Anterior cingulate cortex (tissue), 58 donors: ENCODE measurements at regions not wholly inside any gene's neighbourhood (a gene's known extent, or its start where the extent isn't known, plus 50 kb on each side); places are given as distances from the start of the nearest gene placed in this dataset.
A peak's percentile ranks its signal among the peaks of the same experiment; 100 is the strongest.

ENCODE experiments used
- DNase-seq, 58 donors: peaks; one replicate each; lab custom pipeline; 2025; lab: John Stamatoyannopoulos, UW

DNA sequence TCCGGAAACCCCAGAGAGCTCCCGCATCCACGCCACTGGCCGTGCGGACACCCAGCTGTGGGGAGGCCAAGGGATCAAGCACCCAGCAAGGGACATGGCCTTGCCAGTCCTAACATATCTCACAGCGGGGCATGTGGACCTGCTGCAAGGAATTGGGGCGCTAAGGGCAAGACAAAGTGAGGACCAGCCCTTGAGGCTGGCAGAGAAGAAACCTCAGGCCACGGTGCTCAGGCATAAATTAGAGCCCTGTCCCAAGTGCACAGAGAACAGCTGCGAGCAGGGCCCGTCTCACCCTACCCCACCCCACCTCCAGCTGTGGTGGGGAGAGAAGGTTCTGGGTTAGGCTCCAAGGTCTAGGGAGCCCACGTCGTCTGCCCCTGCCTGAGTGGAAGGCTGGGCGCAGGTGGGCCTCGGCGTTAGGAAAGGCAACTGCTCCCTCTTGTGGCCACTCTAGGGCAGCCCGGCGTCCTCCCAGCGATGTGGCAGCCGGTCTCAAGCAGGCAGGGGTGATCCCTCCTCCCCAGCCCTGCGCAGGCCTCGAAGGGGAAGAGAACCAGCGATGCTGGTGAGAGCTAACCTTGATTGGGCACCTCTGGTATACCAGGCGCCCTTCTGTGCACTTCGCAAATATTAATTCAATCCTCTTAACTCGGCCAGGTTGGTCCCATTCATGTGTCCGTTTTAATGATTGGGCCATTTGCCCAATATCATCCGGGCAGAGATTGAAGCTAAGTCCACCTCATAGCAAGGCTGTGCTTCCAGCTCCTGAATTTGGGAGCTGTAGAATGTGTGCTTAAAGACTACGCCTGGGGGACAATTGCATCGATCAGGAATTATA is 235.8 kb downstream of the NFATC2 start:
- DNase-seq: peak in 56 of 58 donors; percentile 9 to 83 (median 60)

DNA sequence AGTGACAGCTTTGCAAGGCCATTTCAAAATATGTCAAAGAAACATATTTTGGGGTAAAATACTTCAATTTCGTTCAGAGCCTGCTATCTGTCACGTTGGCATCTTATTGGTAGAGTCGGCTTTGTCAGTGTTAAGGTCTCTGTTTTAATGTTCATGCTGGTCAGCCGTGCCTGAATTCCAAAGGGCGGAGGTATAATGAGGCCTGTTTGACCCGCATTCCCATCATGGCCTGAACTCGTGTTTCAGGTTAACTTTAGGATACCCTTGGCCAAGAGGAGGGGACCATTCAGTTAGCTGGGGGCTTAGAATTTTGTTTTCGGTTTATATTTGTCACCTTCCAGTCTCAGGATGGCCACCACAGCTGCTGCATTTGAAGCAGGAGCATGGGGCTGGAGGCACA is 236.4 kb downstream of the NFATC2 start:
- no peak for DNase-seq

DNA sequence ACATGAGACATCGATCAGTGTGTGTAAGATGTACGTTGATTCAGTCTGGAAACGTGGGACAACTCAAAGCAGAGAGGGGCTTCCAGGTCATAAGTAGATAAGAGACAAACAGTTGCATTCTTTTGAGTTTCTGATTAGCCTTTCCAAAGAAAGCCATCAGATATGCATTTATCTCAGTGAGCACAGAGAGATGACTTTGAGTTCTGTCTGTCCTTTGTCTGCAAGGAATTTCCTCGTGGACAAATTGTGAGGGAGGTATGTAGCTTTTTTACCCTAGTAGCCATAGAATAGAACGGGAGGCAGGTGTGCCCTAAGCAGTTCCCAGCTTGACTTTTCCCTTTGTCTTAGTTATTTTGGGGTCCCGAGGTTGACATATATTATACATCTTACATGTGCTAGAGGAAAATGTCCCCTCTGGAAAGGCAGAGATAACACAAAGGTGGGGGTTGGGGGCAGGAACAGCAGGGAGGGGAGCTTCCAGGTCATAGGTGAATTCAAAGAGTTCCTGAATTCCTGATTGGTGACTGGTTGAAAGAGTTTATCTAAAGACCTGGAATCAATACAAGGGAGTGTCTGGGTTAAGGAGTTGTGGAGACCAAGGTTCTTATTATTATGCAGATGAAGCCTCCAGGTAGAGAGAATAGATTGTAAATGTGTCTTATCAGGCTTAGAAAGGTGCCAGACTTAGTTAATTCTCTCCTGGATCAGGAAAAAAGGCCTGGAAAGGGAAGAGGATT is 237.0 kb downstream of the NFATC2 start:
- DNase-seq: no peak

DNA sequence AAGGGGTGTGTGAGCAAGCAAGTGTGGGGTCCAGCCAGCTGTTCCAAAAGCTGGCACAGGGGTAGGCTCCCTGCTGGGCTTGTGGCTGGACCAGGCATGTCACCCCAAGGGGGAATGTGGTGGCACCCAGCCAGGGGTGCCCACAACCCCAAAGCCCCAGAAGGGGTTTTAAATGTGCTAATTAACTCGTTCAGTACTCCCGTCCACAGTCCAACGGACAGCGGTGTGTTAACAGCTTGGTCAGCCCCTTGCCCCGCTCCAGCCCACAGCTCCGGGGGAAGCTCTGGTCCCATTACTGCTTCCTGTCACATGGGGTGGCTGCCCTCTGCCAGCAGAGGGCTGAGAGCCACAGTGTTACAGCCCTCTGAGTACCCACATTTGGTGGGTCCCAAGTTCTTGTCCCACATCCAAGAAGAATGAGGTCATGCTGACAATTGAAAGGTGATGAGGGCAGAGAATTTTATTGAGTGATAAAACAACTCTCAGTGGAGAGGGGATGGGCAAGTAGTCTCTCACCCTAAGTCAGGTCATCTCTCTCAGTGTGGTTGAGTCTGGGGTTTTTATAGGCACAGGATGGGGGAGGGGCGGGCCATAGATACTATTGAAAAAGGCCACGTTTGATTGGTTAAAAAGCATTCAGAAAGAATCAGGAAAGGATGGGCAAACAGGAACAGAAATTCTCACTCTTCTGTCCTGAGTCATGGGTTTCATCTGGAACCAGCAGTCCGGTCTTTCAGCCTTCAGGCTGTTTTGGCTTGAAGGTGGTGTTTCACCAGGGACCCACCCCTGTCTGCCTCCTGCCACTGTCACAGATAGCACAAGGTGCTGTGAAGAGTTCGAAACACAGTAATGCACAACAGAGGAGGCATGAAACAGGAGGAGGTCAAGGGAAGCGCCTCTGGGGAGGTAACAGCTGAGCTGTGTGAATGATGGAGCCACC is 238.5 kb downstream of the NFATC2 start:
- DNase-seq: no peak

DNA sequence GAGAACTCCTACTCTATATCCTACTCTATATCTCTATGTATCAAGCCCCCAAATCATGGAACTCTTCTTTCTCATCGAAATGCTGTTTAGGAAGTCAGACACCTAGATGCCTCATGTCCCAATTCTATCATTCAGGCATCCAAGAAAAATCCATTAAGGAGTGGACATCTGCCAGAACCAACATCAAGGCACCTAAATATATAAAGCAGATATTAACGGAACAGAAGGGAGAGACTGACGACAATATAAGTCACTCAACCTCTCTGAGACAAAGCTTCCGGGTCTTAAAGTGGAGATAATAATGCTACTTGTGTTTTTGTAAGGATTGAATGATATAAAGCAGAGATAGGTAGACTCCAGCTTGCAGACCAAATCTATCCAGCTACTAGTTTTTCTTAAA is 241.5 kb downstream of the NFATC2 start:
- DNase-seq: no peak

DNA sequence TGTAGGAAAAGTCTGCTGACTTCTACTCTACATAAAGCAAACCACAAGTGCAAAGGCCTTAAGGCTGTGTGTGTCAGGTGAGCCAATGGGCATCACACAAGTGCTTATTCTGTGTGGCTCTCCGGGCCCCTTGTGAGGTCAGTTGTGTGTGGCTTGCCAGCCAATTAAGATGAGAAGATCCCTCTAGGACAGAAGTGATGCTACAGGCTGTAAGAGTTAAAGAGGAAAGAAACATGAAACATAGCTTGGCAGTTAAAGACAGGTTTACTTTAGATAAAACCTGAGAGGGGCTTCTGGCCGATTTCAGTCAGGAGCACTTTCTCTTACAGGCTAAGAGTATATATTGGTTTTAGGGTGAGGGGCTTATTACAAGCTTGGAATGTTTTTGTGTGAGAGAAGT is 242.4 kb downstream of the NFATC2 start:
- no peak for DNase-seq

DNA sequence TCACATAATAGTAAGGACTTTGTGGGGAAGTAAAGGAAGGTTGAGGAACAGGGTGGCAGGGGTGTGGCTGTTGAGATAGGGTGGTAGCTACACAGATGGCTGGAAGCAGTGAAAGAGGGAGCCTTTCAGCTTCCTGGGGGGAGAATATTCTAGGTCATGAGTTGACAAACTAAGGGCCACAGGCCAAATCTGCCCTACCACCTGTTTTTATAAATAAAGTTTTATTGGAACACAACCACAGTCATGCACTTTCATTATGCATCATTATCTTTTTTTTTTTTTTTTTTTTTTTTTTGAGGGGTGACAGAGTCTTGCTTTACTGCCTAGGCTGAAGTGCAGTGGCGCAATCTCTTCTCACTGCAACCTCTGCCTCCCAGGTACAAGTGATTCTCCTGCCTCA is 243.1 kb downstream of the NFATC2 start:
- DNase-seq: no peak

DNA sequence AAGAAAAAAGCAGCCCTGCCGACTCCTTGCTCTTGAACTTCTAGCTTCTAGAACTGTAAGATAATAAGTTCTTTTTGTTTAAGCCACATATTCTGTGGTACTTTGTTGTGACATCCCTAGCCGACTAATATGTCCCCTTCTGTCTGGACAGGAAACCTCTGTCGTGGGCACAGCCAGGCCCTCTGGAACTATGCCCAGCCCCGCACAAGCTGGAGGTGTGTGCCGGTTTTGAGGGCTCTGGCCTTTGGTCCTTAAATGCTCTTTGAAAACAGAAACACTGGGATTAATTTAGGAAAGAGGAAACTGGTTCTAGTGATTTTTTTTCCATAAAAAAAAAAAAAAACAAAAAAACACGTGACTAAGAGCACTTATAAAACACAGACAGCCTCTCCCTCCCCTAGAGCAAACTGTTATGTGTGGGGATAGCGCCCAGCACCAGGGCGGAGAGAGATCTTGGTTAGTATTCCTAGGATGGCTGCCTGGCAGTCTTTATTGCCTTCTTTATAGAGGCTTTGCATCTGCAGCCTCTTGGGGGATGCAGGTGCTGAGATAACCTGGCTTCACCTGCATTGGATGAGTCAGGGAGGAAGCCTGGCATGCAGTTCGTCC is 244.3 kb downstream of the NFATC2 start:
- no peak for DNase-seq

DNA sequence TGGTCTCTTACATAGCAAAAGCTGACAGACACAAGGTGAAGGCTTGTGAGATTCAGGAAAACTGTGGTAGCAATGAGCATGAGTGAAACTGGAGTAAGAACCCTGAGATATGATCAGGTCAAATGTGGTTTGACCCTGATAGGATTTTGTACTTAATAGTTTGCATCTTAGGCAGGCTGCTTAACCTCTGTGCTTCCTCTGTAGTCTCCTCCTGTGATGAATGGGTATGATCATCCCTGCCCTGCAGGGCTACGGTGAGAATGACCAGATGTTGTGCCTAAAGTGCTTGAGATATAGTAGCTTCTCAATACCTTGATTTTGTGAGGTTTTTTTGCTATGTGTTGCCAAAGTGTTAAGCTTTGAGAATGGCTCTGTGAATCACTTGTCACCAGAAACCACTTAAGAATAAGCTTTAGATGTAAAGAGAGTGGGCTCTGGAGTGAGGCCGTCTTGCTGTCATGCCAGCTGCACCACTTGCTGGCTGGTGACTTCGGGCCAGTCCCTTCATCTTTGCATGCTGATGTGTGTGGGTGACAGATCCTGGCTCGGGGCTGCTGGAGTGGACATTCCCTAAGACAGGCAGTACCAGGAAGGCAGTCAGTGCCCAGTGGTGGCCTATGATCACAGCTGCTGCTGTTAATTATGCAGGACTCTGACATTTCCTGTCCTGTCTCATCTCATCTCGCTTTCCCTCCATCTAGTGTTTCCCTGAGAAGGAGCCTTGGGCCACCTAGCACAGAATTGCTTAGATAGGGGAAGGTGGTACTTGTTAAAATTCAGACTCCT is 254.7 kb downstream of the NFATC2 start:
- peak in 18 of 58 donors; percentile 2 to 58 (median 17) for DNase-seq

DNA sequence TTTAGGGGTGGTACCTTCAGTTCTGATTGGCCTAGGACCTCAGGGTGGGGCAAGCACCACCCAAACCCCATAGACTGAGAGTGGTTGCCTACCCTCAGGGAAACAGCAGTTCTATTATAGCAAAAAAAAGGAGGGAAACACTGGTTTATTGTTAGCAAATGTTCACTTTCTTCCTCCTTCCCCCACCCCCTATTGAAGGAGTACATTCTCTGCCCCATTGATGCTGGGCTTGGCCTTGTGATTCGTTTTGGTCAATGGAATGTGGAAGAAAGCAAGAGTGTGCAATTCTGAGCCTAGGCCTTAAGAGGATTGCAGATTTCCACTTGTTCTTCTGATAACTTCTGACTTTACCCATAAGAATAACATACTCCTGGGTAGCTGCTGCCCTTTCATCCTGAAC is 255.8 kb downstream of the NFATC2 start:
- DNase-seq: peak in 1 of 58 donors; percentile 12

DNA sequence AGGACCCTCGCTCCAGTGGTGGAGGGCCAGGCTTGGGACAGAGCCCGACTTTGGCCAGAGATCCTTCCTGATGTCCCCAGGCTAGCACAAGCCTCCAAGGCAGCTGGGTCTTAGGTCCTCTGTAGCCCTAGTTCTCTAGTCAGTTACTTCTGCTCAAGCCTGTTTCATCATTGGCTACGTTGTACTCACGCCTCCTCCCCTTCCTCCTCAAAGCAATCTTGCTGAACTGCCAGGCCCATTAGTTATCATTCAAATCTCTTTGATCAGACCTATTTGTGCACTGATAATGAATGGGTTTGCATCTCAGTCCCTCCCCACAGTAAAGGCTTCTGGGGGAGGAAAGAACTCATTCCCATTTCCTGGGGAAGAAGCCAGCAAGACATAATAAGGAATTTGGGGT is 256.8 kb downstream of the NFATC2 start:
- no peak for DNase-seq

DNA sequence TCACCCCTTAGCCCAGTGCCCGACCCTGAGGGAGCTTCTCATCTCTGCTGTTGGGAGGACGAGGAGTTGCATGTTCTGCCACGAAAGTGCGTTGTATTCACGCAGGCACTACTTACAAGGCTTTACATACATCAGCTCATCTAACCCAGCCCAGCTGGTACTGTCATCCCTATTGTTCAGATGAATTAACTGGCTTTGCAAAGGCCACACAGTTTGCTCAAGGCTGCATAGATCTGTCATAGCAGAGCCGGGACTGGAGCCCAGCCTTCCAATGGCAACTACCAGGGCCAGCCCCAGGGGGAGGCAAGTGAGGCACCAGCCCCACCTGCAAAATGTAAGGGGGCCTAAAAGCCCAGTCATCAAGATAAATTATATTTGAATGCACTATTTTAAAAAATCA is 257.6 kb downstream of the NFATC2 start:
- DNase-seq: peak in 25 of 58 donors; percentile 8 to 69 (median 23)

DNA sequence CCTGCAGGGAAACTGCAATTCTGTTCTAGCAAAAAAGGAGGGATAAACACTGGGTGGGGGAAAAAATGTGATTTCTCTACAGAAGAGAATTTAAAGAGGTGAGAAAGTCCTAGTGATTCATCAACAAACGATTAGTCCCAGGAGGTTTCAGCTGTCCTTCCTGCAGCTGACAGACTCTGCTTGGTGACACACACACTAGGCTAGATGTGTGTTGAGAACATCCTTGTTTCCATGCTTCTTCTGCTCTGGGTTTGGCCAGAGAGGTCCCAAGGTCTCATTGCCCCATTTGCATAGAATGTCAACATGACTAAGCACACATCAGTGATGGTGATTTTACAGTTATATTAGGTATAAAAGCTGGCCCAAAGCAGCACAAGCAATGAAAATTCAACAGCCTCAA is 258.3 kb downstream of the NFATC2 start:
- no peak for DNase-seq

DNA sequence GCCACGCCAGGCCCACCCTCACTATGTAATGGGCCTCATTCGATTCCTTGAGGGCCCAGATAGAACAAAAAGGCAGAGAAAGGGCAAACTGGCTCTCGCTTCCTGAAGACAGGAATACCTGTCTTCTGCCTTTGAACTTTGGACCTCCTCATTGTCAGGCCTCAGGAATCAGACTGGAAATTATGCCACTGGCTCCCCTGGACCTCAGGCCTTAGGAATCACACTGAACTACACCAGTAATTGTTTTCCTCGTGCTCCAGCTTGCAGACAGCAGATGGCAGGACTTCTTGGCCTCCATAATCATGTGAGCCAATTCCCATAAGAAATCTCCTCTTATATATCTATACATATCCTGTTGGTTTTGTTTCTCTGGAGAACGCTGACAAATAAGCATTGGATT is 258.6 kb upstream of the KCNG1 start:
- no peak for DNase-seq

DNA sequence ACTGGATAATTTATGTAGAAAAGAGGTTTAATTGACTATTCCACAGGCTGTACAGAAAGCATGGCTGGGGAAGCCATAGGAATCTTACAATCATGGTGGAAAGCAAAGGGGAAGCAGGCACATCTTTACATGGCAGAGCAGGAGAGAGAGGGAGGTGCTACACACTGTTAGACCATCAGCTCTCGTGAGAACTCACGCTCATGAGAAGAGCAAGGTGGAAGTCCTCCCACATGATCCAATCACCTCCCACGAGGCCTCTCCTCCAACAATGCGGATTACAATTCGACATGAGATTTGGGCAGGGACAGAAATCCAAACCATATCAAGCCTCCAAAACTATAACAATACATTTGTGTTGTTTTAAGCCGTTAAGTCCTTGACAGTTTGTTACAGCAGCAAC is 257.1 kb upstream of the KCNG1 start:
- DNase-seq: no peak

DNA sequence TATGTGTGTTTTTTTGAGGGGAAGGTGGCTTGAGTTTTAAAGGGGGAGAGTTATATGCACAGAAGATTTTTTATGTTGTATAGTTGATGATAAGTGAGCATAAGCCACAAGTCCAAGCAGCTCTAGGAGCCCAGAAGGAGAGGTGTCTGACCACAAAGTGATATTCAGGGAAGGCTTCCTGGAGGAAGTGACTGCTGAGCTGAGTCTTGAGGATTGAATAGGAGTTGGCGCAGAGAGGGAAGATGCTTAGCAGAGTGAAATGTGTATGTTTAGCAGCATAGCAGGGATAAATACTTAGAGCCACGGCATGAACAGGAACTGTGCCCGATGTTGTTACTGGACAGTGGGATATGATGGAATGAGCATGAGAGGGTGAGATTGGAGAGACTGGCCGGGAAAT is 255.1 kb upstream of the KCNG1 start:
- no peak for DNase-seq

DNA sequence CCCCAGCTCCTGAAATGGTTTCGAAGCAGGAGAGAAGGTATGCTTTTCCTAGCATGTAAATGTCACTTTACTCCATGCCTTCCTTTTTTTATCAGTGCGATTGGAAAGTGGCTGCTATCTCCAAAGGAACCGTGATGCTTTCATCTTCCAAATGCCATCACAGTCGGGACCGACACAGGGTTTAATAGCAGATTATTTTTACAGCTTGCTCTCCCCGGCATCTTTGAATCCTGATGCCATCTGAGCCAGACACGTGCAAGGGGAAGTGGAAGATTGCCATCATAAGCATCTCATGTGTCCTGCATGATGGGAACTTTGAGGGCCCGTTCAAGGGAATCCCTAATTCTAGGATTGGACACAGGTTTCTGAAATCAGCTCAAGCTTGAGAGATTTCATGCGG is 253.4 kb upstream of the KCNG1 start:
- DNase-seq: peak in 9 of 58 donors; percentile 8 to 48 (median 15)

DNA sequence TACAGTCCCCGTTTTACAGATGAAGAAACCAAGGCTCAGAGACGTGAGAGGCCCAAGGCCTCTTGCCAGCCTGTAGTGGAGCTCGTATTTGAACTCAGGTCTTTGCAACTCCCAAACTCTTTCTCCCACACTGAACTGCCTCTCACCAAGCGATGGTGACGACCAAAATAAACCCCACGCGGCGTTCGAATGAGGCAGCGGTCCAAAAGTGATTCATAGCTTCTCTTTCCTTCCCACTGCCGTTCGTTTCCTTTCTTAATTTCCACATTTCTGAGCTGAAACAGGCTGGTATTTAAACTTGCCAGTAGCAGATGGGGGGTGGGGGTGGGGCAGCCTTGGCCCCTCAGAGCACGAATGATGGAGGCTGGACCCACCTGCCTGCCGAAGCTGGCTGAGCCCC is 252.9 kb upstream of the KCNG1 start:
- peak in 35 of 58 donors; percentile 5 to 72 (median 36) for DNase-seq

DNA sequence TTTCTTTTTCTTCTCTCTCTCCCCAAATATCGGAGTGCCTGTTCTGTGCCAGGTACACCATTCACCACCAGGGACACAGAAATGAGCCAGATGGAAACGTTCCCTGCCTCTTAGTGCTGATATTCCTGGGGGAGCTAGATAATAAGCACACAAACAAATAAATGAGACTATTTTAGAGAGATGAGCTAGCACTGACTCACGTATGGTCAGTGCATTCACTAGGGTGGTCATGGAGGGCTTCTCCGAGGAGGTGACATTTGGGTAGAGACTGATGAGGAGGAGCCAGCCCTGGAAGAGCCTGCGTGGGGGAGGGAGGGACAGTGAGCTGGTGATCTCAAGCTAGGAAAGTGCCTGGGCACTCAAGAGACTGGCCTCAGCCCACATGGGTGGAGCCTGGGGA is 252.3 kb upstream of the KCNG1 start:
- DNase-seq: no peak

DNA sequence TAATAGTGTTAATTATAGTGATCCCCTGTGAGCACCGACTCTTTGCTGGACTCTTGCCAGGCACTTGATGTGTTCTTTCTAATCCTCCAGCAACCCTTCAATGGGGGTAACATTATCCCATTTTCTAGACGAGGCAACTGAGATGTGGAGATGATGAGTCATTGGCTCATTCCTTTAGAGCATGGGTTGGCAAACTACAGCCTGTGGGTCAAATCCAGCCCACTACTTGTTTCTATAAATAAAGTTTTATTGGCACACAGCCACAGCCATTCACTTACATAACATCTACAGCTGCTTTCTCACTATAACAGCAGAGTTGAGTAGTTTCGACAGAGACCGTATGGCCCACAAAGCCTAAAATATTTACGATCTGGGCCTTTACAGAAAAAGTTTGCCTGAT is 249.5 kb upstream of the KCNG1 start:
- no peak for DNase-seq
